GM19324 (cell line): ENCODE measurements at regions not wholly inside any gene's neighbourhood (a gene's known extent, or its start where the extent isn't known, plus 50 kb on each side); places are given as distances from the start of the nearest gene placed in this dataset.

Experiments used
- ATAC-seq: cut with Tn5 transposase; IDR thresholded peaks from one replicate; pipeline ENCODE4 v1.9.1; 2021; ENCODE audit warnings: mild to moderate bottlenecking, moderate library complexity; ENCODE audit not compliant: unreplicated experiment, low FRiP score

DNA sequence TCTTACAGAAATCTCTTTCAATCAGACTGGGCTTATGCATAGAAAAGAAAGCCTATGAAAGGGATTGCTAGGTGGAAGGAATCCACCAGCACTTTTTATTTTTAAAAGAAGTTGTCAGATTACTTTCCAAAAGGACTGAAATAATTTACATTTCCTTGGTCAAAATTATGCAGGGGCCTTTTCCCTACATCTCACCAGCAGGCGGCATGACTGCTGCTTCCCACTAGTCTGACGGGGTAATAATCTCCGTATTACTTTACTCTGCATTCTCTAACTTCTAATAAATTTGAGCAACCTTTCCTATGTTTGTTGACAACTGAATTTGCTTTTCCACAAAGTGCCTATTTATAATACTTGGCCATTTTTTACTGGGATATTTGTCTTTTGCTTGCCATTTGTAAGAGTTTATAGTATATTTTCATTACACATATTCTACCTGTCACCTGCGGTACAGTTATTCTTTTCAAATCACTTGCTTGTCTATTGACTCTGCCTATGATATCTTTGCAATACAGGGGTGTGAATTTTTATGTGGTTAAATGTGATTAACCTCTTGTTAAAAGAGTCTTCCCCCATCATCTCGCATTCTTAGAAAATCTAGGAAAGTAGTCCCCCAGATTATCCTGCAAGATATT lies 51.9 kb upstream of the USP47 start:
- no peak for ATAC-seq

DNA sequence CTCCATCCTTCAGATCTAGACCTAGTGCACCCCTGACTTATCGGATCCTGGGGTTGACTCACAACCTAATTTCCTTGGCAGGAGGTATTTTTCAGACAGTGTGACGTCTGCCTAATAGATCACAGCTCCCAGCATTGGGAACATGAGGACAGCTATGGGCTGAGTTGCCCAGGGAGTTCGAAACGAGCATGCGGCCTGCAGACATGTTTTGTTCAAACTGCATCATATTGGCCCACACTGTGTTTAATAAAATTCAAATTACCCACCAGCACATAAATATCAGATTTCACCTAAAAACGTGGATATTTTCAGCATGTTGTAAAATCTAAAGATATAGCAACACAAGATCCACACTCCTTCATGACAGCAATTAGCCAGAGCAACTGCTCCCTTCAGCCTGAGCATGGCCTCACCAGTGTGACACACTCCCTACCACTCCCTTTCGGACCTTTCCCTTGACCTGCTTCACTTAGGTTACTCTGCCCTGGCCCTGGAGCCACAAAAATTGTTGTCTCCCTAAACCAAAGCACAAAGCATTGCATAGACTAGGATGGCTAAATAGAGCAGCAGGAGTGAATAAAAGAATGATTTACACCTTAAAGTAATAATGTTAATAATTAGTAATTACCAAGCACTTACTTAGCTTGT lies 53.6 kb upstream of the USP47 start:
- ATAC-seq = no peak

DNA sequence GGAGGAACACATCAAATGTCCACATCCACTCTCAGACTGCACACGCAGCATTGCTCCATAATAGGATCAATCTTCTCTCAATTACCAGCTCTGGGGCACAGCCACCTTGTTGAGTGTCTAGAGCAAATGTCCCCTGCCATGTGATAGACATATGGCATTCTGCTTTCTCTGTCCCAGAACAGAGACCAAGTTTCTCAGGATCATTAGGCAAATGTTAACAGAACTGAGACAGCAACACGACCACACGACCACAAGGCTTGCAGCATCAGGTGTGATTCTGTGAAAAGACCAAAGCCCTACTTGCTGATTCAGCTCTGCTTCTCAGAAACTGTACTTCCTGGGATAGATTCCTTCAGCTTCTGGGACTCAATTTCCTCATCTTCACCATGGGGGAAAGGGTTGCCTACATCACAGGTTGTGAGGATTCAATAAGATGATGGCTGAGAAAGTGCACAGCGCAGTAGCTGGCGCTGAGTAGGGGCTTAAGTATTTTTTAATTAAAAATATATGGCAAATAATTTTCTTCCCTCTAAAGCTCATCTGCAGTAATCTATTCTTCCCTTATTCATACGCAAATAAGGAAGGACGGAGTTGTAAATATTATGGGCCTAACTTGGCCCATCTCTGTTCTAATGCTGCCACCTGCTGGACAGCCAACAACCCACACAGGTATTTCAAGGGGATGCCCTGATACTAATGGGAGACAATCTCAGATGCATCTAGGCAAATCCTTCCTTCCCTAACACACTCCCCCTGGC lies 54.3 kb upstream of the USP47 start:
- ATAC-seq = peak; percentile 51

DNA sequence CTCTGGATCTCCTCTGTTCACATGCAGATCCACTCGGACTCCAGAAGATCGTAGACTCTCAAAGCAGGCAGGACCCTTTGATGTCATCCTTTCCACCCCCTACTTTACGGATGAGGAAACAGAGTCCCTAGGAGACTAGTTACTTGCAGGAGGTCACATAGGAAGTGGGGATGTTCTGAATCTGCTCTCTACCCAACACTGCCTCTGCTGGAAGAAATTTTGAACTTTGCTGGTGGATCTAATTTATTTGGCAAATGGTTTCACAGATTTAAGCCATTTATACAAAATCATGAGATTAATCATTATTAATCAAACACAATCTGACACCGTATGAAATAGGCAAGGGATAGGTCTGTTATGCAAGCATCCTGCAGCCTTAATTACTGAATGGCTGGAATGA lies 55.0 kb upstream of the USP47 start:
- no peak for ATAC-seq

DNA sequence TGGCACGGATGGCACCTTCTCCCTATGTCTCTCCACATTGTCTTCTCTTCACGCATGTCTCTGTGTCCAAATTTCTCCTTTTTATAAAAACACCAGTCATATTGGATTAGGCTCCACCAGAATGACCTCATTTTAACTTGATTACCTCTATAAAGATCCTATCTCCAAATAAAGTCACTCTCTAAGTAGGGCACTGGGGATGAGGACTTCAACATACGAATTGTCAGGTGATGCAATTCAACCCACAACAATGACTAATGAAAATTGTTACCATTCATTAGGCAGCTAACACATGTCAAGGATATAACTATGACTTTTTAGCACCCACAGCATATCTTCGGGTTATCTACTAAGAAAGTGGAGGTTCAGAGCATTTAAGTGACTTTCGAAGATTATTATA lies 55.5 kb upstream of the USP47 start:
- ATAC-seq = no peak

DNA sequence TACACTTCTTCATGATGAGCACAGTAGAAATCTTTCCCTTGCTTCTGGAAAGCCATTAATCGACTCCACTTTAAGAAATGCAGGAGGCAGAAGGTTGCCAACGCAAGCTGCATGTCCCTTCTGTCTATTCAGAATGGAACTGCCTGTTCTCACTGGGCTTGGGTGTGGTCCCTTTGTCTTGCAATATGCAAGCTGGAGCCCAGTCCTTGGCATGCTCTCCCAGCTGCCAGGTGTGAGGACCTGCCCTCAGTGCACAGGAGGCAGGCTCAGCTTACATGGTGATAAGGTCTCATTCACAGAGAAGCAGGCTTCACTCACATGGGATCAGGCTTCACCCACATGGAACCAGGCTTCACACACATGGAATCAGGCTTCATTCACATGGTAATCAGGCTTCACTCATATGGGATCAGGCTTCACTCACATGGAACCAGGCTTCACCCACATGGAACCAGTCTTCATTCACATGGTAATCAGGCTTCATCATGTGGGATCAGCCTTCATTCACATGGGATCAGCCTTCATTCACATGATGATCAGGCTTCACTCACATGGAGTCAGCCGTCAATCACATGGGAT lies 59.2 kb upstream of the USP47 start:
- ATAC-seq = no peak

DNA sequence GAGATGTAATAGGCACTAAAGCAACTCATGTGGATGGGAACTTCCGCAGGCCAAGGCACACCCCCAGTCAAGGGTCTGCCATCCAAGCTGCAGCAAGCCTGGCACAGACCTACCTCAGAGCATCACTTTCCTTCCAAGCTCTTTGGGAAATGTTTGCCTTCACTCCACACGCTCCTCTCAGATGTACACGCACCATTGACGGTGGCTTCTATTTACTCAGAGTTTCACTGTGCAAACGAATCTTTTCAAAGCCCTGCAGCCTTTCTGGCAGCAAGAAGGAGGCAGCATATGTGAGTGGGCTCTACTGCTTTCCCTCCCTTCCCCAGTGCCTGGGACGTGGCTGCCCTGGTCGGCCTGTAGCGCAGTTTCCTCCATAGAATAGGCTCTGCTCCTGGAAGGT lies 60.9 kb upstream of the USP47 start:
- no peak for ATAC-seq

DNA sequence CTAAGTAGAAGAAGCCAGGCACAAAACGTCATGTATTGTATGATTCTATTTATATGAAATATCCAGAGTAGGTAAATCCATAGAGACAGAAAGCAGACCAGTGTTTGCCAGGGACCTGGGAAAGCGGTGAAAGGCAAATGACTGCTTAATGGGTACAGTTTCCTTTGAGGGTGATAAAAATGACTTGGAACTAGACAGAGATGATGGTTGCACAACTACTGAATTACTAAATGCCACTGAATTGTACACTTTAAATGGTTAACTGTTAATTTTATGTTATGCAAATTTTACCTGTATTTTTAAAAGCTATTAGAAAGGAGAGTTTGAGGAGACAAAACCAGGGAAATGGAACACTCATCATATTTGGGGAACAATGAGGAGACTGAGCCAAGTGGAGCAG lies 61.8 kb upstream of the USP47 start:
- no peak for ATAC-seq

DNA sequence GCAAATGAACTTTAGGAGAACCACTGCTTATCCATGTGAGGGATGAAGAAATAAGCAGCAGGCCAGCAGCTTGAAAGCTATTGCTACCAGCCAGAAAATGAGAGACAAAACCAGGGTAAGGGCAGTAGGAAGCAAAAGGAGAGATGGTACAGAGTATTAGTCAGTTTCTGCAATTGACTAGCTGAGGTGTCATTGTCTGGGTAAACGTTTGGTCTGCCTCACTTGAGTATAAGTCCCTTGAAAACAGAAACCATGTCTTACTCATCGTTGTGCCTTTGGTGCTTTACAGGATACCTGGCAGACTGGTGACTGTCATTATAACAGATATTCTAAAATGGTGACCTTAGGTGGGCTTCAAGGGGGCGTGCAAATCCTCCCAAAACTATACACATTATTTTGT lies 63.9 kb upstream of the USP47 start:
- ATAC-seq = no peak

DNA sequence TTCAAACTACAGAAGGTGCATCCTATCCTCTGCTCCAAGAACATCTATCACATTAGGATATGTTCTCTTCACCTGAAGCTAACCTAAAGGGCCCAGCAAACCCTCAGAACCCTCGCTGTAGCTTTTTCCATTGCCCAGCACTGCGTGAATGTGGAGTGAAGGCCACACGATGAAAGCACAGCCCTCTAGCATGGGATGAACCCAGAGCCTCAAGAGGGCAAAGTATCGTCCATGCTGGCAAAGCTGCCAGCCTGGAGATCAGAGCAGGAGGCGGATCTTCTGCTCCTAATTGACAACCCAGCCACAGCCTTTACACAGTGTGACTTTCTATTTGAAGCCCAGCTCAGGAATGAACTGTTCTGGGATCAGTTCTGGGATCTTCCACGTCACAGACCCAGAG lies 65.1 kb upstream of the USP47 start:
- ATAC-seq = no peak

DNA sequence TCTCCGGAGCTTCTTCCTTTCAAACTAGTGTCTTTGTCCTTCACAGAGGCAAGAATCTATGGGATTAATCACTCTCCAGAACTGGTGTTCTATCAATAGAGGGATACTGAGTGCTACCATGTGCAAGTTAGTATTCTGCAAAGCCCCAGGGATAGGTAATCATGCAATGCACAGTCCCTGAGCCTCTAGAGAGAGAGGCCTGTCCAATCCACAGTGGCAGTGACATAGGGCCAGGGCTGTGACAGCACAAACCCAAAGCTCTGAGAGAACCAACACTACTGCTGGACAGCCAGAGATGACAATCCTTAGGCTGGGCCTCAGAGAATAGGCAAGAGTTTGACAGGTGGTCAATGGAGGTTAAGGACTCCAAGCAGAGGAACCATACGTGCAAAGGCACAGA lies 66.8 kb upstream of the USP47 start:
- no peak for ATAC-seq

DNA sequence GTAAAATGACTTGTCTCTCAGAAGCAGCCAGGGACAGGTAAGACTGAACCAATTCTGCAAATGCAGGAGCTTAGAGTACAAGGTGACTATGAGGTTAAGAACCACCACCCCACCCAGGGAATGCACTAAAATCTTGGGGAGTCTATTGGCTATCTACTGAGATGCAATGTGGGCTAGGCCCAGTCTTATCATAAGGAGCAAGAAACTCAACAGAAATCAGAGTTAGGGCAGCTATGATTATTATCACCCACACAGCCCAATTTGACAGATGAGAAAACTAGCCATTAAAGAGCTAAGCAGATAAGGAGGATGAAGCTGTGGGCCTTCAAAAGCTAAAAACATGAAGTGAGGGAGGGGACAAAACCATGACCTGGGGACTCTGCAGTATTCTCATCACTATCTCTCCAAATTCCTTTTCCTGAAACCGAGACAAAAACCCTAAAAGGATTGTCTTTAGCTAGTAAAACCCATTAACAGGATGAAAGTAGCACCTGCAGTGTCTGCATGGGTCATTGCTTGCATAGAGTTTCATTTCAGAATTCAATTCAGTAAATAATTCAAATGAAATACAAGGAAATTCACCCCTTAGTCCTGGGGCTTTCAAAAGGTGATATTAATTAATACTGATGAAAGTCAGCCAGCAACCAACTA lies 68.8 kb upstream of the USP47 start:
- ATAC-seq = no peak

DNA sequence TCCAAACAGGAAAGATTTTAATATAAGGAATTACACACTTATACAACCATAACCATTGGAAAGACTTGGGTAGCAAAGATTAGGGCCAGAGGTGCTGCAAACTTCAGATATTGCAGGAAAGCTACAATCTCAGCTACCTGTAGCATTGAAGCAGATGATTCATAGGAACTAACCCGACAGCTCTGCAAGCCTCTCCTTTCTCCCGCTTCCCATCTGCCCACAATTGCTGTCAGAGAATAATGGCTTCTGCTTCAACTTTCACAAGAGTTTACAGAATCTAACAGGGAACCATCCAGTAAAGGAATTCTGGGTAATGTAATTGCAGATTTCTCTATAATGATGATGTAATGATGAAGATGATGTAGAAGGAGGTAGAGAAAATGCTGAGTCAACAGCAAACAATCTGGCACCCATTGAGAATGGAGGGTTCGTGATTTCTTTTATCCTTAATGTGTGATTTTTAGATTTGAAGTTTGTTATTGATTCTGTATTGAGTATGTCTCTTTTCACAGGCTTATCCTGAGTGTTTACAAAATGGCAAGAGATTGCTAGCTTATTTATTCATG lies 70.8 kb upstream of the USP47 start:
- ATAC-seq = no peak

DNA sequence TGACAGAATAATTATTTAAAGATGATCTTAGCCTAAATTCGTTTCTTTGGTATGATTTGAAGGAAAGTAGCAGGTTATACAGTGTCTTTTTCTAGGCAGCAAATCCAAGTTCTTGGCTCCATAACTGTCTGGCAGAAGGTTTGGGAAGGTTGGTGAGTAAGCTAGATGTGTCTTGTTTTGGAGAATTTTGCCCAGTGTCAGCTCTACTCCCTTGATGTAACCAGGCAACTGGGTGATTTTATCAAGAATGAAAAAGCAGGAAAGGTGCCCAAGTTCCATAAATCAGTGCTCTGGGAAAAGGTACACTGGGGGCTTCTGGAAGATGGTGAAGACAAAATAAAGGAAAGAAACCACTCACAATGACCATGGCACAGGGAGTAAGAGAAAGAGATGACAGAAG lies 71.5 kb upstream of the USP47 start:
- ATAC-seq = no peak

DNA sequence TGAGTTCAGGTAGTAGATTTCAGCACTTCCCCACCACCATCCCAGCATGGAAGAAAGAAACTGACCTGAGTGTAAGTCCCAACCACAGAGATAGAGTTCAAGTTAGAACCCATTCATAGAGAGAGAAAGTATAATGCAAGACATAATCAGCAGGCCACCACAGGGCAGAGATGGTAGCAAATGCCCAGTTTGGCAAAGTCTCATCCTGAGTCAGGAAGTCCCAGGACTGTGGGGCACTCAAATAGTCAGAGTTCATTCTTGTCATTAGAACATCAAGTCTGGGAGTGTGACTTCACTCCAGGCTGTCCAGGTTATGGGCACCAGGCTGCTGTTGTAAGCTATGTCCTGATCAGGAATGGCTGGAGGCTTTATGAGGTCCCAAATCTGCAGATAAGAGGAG lies 72.0 kb upstream of the USP47 start:
- ATAC-seq = no peak

DNA sequence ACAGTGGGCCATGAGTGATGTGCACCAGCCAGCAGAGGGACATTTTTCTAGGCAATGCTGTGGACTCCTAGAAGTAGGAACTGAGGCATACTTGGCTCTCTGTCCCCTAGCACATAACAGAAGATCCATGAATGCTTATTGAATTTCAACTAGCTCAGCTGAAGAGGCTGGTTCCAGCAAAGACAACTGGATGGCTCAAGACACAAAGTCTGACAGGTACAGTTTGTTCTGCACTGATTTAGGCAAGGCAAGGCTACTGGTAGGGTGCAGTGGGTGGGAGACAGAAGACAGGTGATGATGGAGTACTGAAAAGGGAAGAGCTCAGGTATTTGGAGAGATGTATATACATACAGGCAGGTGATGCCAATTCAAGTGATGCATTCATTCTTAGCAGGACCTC lies 72.4 kb upstream of the USP47 start:
- no peak for ATAC-seq

DNA sequence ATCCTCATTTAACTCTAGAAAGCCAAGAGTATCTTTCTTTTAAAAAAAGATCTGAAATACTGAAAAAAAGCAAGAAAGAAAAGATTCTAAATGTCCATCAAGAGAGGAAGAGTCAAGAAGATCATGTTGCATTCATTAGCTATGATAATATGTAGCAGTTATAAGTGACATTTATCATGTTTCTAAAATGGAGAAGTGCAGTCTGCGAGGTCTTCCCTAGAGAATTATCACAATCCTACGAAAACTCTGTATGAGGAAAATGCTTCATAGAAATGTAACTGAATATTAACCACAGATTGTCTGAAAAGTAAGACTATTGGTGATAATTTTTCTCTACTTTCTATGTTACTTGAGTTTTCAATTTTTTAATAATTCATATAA lies 77.4 kb upstream of the USP47 start:
- no peak for ATAC-seq

DNA sequence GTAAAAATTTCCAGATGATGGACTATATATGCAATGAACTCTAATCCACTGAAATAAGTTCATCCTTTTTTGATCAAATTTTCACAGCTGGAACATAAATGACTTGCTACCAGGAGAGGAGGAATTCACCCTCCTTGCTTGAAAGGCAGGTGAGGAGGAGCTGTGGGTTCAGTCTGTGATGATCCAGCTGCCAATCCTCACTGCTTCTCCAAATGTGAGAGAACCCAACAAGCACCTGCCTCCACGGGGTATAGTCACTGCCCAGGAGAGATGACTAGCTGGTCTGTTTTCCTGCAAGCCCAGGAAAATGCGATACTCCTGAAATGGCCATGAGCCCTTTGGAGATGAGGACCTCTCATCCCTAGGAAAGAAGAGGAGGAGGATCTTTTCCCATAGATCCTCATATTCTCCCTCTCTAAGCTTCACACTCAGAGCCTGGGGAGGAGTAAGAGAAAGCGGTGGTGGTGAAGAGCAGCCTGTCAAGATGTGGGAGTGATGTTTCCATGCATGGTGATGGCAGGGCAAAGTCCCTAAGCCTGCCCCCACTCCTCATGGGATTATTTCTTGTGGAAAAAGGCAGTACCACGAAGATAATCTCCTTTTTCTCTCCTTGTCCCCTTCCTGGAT lies 77.9 kb upstream of the USP47 start:
- no peak for ATAC-seq

DNA sequence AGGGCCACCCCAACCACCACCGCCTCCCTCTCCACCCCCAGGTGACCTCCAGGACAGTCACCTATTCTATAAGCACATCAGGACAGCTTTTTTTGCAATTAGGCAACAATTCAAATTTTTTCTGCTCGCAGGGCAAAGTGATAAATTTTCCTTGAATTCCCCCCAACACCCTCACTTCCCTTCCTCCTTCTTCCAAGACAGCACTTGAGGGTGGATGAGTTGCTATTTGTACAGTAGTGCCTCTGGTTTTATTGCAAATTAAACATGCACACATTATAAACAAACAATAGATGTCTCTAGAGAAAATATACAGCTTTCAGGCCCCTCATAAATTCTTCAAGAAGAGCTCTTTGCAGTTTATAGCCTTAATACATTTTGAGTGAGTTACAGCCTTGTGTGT lies 80.9 kb upstream of the USP47 start:
- no peak for ATAC-seq

DNA sequence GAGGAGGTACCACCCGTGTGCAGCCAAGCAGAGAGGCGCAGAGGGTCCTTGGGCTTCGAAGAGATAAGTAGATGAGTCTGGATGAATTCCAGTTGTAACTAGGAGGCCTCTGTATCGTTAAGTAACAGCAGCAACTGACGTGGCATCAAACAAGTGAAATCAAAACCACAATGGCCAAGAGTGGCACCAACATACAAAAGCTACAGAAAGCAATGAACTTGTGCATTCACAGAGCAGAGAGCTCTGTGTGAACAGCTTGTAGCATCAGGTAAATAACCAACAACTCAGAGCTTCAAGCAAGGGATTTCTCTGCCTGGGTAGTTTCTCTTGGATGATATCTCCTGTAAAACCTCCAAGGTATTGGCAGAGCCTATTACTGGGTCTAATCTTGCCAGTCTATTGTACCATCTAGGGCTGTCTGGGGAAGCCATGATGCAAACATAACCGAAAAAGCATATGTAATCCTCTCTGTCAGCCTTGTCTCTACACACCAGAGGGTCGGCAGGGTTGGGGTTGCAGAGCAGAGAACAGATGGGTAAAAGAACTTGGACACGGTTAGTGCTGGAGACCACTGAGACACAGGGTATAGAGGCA lies 83.1 kb upstream of the USP47 start:
- no peak for ATAC-seq
